HepG2 (cell line): ENCODE measurements at regions not wholly inside any gene's neighbourhood (a gene's known extent, or its start where the extent isn't known, plus 50 kb on each side); places are given as distances from the start of the nearest gene placed in this dataset.

Experiments used
- ATAC-seq: fragments of 200-7000 bp; cut with Tn5 transposase; 3 replicates; pipeline ENCODE4 v1.9.1; 2020; ENCODE audit warnings: mild to moderate bottlenecking, moderate library complexity
- BruUV-seq: library from RNA; stranded (reverse); fragments of 400-500 nt; replicated peaks from 2 replicates; lab custom pipeline; 2021; lab: Mats Ljungman, UMichigan
- CTCF ChIA-PET: fragments of 300-600 bp; formaldehyde crosslinking; extraction: SDS; loops from one replicate; lab custom pipeline; 2021; ENCODE audit warnings: low total read pairs, inconsistent platforms, low intra/inter-chr PET ratio; lab: Yijun Ruan, JAX
- POLR2A ChIA-PET: fragments of 350-600 bp; sonication (Branson Sonifier 250); formaldehyde crosslinking; loops from one replicate; lab custom pipeline; 2020; ENCODE audit warnings: antibody characterized with exemption, inconsistent platforms; lab: Yijun Ruan, JAX
- DNase-seq: peaks from one replicate; pipeline ENCODE4 v3.0.0-alpha.2; 2015; ENCODE audit warnings: low spot score
- FAIRE-seq: peaks from 3 replicates; lab custom pipeline; 2011; peaks lifted over from hg19 to GRCh38; lab: Jason Lieb, UNC
- H2AFZ ChIP-seq: one replicate; pipeline ENCODE4 v1.6.1; 2011; ENCODE audit warnings: low read length, inconsistent platforms
- H3K27ac ChIP-seq: fragments of 300-600 bp; 3 replicates; pipeline ENCODE4 v1.8.0; 2011; ENCODE audit warnings: mixed run types, mild to moderate bottlenecking, mixed read lengths, low read length, inconsistent platforms; ENCODE audit not compliant: insufficient read depth; ENCODE audit errors: extremely low read length
- H3K27me3 ChIP-seq, 2 experiments: fragments of 200-600 bp in 1 of 2; 2 replicates in 1 of 2; 3 replicates in 1 of 2; pipeline versions ENCODE4 v1.6.0 to v1.8.0; 2011; ENCODE audit warnings: low read length in 2 of 2, mild to moderate bottlenecking in 2 of 2, moderate library complexity in 2 of 2, inconsistent platforms in 1 of 2; ENCODE audit not compliant: insufficient read depth in 2 of 2, control insufficient read depth in 1 of 2
- H3K36me3 ChIP-seq, 2 experiments: fragments of 200-600 bp in 1 of 2; replicated peaks in 1 of 2; 2 replicates in 1 of 2; 3 replicates in 1 of 2; pipeline versions ENCODE4 v1.5.1 to v1.8.0; 2011; ENCODE audit warnings: low read length in 2 of 2, inconsistent platforms in 1 of 2; ENCODE audit not compliant: insufficient read depth in 2 of 2, control insufficient read depth in 1 of 2
- H3K4me1 ChIP-seq: 2 replicates; pipeline ENCODE4 v1.5.1; 2012; ENCODE audit warnings: low read length, inconsistent platforms; ENCODE audit not compliant: insufficient read depth
- H3K4me2 ChIP-seq: 2 replicates; pipeline ENCODE4 v1.6.0; 2011; ENCODE audit warnings: low read depth, low read length, inconsistent platforms
- H3K4me3 ChIP-seq, 3 experiments: fragments of 200-600 bp in 1 of 3; sonication (generic), shearing (Covaris generic) in 1 of 3; replicated peaks in 1 of 3; 2 replicates each; pipeline ENCODE4 v1.5.1; 2011 to 2016; ENCODE audit warnings: low read length in 3 of 3, inconsistent platforms in 2 of 3, low read depth in 2 of 3, mild to moderate bottlenecking in 2 of 3, control low read depth in 1 of 3, mixed read lengths in 1 of 3; ENCODE audit not compliant: insufficient read depth in 1 of 3
- H3K79me2 ChIP-seq: one replicate; pipeline ENCODE4 v1.6.1; 2011; ENCODE audit warnings: low read length, inconsistent platforms; ENCODE audit not compliant: insufficient read depth
- H3K9ac ChIP-seq: 2 replicates; pipeline ENCODE4 v1.6.0; 2011; ENCODE audit warnings: mild to moderate bottlenecking, low read depth, low read length, inconsistent platforms; ENCODE audit not compliant: insufficient read depth
- H3K9me3 ChIP-seq: 2 replicates; pipeline ENCODE4 v1.5.1; 2012; ENCODE audit warnings: mild to moderate bottlenecking, low read length
- H4K20me1 ChIP-seq: 2 replicates; pipeline ENCODE4 v1.6.0; 2011; ENCODE audit warnings: inconsistent platforms, mild to moderate bottlenecking, low read length, moderate library complexity; ENCODE audit not compliant: insufficient read depth
- BCL6 ChIP-seq: IDR thresholded peaks from 2 replicates; pipeline ENCODE4 v1.6.1; 2016; ENCODE audit warnings: missing genetic modification reagents, missing compliant biosample characterization
- ELF1 ChIP-seq: sonication (generic); formaldehyde crosslinking; IDR thresholded peaks from 2 replicates; pipeline ENCODE4 v1.4.0; 2020; ENCODE audit warnings: missing genetic modification reagents
- PAWR ChIP-seq: sonication (generic); formaldehyde crosslinking; IDR thresholded peaks from 2 replicates; pipeline ENCODE4 v1.4.0; 2020; ENCODE audit warnings: missing genetic modification reagents, mild to moderate bottlenecking, borderline replicate concordance
- ZNF256 ChIP-seq: sonication (generic); formaldehyde crosslinking; conservative IDR thresholded peaks from 2 replicates; pipeline ENCODE4 v1.4.0; 2020; ENCODE audit warnings: missing genetic modification reagents
- ZNF263 ChIP-seq: sonication (generic); formaldehyde crosslinking; IDR thresholded peaks from 2 replicates; pipeline ENCODE4 v1.4.0; 2020; ENCODE audit warnings: missing genetic modification reagents
- ZNF382 ChIP-seq: sonication (generic); formaldehyde crosslinking; IDR thresholded peaks from 2 replicates; pipeline ENCODE4 v1.5.0; 2020; ENCODE audit warnings: missing genetic modification reagents, mild to moderate bottlenecking, borderline replicate concordance
- ZNF766 ChIP-seq: sonication (generic); formaldehyde crosslinking; IDR thresholded peaks from 2 replicates; pipeline ENCODE4 v1.5.0; 2020; ENCODE audit warnings: missing genetic modification reagents, borderline replicate concordance
- ZNF792 ChIP-seq: IDR thresholded peaks from 2 replicates; pipeline ENCODE4 v1.6.1; 2016
- ZSCAN25 ChIP-seq: sonication (generic); formaldehyde crosslinking; IDR thresholded peaks from 2 replicates; pipeline ENCODE4 v1.8.0; 2022; ENCODE audit warnings: mild to moderate bottlenecking, missing genetic modification reagents
- WGBS: methylation state at CpG from one replicate; pipeline ENCODE4 v1.1.6; 2017; ENCODE audit warnings: low lambda C conversion rate; 5-methylcytosine and 5-hydroxymethylcytosine counted together
- in situ Hi-C: cut with HindIII; loops from 2 replicates; pipeline ENCODE4 v1.10.0; 2017; ENCODE audit warnings: low pct_unique_long_range_greater_than_20kb; ENCODE audit not compliant: extremely low pct_ligation_motif_present
- intact Hi-C: fragments of 100-400 bp; cut with micrococcal nuclease; formaldehyde crosslinking; loops from one replicate; pipeline ENCODE4 v1.10.0; 2022; ENCODE audit not compliant: unreplicated experiment
- TF ChIP-seq, protein P1 (sequence below): sonication (generic); formaldehyde crosslinking; IDR thresholded peaks from 2 replicates; pipeline ENCODE4 v1.4.0; 2020; ENCODE audit warnings: missing genetic modification reagents
- TF ChIP-seq, protein P2 (sequence below): sonication (generic); formaldehyde crosslinking; IDR thresholded peaks from 2 replicates; pipeline ENCODE4 v1.5.1; 2020; ENCODE audit warnings: missing genetic modification reagents, mild to moderate bottlenecking, borderline replicate concordance
- TF ChIP-seq, protein P3 (sequence below): sonication (generic); formaldehyde crosslinking; IDR thresholded peaks from 2 replicates; pipeline ENCODE4 v1.4.0; 2020; ENCODE audit warnings: missing genetic modification reagents

DNA sequence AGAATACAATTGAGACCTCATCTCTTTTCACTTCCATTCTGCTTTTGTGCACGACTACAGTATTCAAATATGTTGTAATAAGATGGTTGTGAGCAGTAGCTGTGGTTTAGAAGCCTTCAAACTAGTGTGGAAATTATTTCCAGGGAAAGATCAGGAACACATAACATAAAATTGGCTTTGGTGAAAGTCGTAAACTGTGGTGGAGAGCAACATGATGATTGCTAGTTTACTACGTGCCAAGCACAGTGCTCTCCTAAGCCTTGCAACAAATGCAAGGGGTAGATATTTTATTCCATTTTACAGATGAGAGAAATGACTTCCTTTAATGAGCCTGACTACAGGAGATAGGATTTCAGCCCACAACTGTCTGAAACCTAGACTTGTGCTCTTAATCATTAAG, 172.4 kb upstream of the LMNTD1 start:
- Histone ChIP-seq H3K4me3 (no peak overlapping the region), H3K27me3 (no peaks in the 10 kb centered on the region), H4K20me1 (no peaks in the 10 kb centered on the region), H3K4me2 (no peak overlapping the region), H3K9ac (no peak overlapping the region), H3K27ac (no peak overlapping the region), H3K36me3 (no peaks in the 10 kb centered on the region), H3K9me3 (no peaks in the 10 kb centered on the region), H2AFZ (no peak overlapping the region), H3K4me1 (no peaks in the 10 kb centered on the region), H3K79me2 (no peaks in the 10 kb centered on the region)
- TF ChIP-seq ELF1 (CRISPR knock-in tag) (no peak), ZNF382 (CRISPR knock-in tag) (no peak), ZSCAN25 (no peak), ZNF263 (CRISPR knock-in tag) (no peak), PAWR (CRISPR knock-in tag) (no peak), BCL6 (CRISPR knock-in tag) (no peak), ZNF792 (CRISPR knock-in tag) (no peak), ZNF256 (no peak), ZNF766 (CRISPR knock-in tag) (no peak)
- TF ChIP-seq, protein P1, sequence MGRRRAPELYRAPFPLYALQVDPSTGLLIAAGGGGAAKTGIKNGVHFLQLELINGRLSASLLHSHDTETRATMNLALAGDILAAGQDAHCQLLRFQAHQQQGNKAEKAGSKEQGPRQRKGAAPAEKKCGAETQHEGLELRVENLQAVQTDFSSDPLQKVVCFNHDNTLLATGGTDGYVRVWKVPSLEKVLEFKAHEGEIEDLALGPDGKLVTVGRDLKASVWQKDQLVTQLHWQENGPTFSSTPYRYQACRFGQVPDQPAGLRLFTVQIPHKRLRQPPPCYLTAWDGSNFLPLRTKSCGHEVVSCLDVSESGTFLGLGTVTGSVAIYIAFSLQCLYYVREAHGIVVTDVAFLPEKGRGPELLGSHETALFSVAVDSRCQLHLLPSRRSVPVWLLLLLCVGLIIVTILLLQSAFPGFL (CRISPR knock-in tag), result no peak
- TF ChIP-seq, protein P2, sequence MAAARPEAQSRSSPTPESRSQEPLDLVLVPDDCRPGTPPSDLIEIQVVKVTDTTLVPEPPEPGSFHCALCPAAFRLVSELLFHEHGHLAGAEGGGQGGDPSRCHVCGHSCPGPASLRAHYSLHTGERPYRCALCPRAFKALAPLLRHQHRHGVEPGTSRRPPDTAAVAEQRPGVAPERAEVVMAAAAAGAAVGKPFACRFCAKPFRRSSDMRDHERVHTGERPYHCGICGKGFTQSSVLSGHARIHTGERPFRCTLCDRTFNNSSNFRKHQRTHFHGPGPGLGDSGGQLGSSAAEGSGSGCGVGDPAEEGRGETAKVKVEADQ (CRISPR knock-in tag), result no peak
- TF ChIP-seq, protein P3, sequence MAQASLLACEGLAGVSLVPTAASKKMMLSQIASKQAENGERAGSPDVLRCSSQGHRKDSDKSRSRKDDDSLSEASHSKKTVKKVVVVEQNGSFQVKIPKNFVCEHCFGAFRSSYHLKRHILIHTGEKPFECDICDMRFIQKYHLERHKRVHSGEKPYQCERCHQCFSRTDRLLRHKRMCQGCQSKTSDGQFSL (CRISPR knock-in tag), result no peak
- 0% methylated on average over 3 of the region's 3 CpGs for WGBS
- DNase-seq (no peak), ATAC-seq (no peak), FAIRE-seq (no peak)
- no TSS peak for BruUV-seq
- in situ Hi-C loops, result no loop called here
- POLR2A ChIA-PET, result no interaction called here
- intact Hi-C loops, result no loop called here
- CTCF ChIA-PET, result no interaction called here
